IPS-20b (cell line): ENCODE measurements at regions not wholly inside any gene's neighbourhood (a gene's known extent, or its start where the extent isn't known, plus 50 kb on each side); places are given as distances from the start of the nearest gene placed in this dataset.

ENCODE experiments used
- H3K27ac ChIP-seq: one replicate; pipeline ENCODE4 v1.5.1; 2013; ENCODE audit warnings: low read length
- H3K27me3 ChIP-seq: 2 replicates; pipeline ENCODE4 v1.6.1; 2013; ENCODE audit warnings: mild to moderate bottlenecking, low read length, inconsistent platforms; ENCODE audit not compliant: insufficient read depth
- H3K36me3 ChIP-seq: 2 replicates; pipeline ENCODE4 v1.6.1; 2013; ENCODE audit warnings: low read depth, mild to moderate bottlenecking, inconsistent platforms, low read length, moderate library complexity; ENCODE audit not compliant: insufficient read depth
- H3K4me1 ChIP-seq: 2 replicates; pipeline ENCODE4 v1.6.1; 2013; ENCODE audit warnings: mild to moderate bottlenecking, control low read depth, inconsistent platforms, low read length, moderate library complexity; ENCODE audit not compliant: insufficient read depth
- H3K4me3 ChIP-seq: 2 replicates; pipeline ENCODE4 v1.5.1; 2013; ENCODE audit warnings: mild to moderate bottlenecking, low read length, inconsistent platforms
- H3K9ac ChIP-seq: 2 replicates; pipeline ENCODE4 v1.6.1; 2013; ENCODE audit warnings: low read depth, mild to moderate bottlenecking, inconsistent platforms, low read length, moderate library complexity
- H3K9me3 ChIP-seq: 2 replicates; pipeline ENCODE4 v1.6.1; 2013; ENCODE audit warnings: mild to moderate bottlenecking, low read depth, low read length, inconsistent platforms; ENCODE audit not compliant: insufficient read depth

DNA sequence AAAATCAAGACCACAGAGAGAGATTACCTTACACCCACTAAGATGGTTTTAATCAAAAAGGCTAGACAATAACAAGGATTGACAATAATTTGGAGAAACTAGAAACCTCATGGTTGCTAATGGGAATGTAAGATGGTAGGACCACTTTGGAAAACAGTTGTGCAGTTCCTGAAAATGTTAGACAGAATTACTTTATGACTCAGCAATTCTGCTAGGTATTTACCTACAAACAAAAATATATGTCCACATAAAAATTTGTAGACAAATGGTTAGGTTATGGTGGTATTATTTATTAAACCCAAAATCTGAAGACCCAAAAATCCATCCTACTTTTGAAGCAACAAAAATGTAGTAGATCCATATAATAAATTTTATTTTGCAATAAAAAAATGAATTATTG is 1027.0 kb upstream of the ADGRL3 start:
- Histone ChIP-seq H3K4me1 (no peaks in the 10 kb centered on the region), H3K36me3 (no peaks in the 10 kb centered on the region), H3K27ac (no peak overlapping the region), H3K27me3 (no peaks in the 10 kb centered on the region), H3K9ac (no peak overlapping the region), H3K9me3 (no peaks in the 10 kb centered on the region), H3K4me3 (no peak overlapping the region)

DNA sequence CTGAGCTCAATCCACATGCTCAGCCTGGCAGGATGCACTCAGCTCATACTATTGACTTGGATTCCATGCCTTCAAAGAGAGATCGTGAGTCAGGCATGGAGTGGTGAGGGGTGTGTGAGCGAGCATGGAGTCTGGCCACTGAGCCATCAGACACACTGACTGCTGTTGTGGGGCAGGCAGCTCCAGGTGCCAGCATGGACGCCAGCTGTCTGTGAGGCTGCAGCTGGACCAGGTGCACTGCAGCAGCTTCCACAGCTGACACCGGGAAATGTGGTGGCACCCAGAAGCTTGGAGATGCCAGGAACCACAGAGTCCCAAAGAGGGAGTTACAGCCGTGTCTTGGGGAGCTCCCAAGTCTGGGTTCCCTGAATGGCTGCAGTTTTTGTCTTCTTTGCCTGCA is 1026.4 kb upstream of the ADGRL3 start:
- Histone ChIP-seq H3K9me3 (no peaks in the 10 kb centered on the region), H3K4me3 (no peak overlapping the region), H3K27ac (no peak overlapping the region), H3K4me1 (no peaks in the 10 kb centered on the region), H3K36me3 (no peaks in the 10 kb centered on the region), H3K27me3 (no peaks in the 10 kb centered on the region), H3K9ac (no peak overlapping the region)

GRCh38 chr4:60175241-60175640 is 1024.9 kb upstream of the ADGRL3 start:
- Histone ChIP-seq H3K9me3 (no peaks in the 10 kb centered on the region), H3K27me3 (no peaks in the 10 kb centered on the region), H3K27ac (no peak overlapping the region), H3K9ac (no peak overlapping the region), H3K4me3 (no peak overlapping the region), H3K36me3 (no peaks in the 10 kb centered on the region), H3K4me1 (no peaks in the 10 kb centered on the region)

DNA sequence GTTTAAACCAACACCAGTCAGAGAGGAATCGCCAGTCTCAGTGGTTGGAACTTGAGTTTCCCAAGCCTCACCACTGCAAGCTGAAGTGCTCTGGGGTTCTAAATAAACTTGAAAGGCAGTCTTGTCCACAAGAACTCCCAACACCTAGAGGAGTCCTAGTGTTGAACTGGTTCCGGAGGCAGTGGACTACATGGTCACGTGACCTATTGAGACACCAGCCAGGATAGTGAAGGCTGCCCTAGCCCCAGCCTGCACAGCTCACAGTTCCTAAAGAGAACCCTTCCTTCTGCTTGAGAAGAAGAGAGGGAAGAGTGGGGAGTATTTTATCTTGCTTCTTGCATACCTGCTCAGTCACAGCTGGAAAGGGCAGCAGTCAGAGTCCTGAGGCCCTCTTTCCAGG is 1012.7 kb upstream of the ADGRL3 start:
- Histone ChIP-seq H3K4me3 (no peak overlapping the region), H3K27me3 (no peaks in the 10 kb centered on the region), H3K4me1 (no peaks in the 10 kb centered on the region)

GRCh38 chr4:60189286-60189685 is 1010.8 kb upstream of the ADGRL3 start:
- no peak overlapping the region for H3K27ac ChIP-seq
- H3K4me1 ChIP-seq, result no peaks in the 10 kb centered on the region
- no peak overlapping the region for H3K9ac ChIP-seq
- H3K4me3 ChIP-seq, result no peak overlapping the region
- peaks cover 5% of the 10 kb centered on the region; the same call in 1 of the 2 replicates for H3K9me3 ChIP-seq
- no peaks in the 10 kb centered on the region for H3K27me3 ChIP-seq
- H3K36me3 ChIP-seq, result no peaks in the 10 kb centered on the region

More for the DNA sequence above, 1012.7 kb upstream of the ADGRL3 start:
- Histone ChIP-seq H3K9me3 (peaks cover 5% of the 10 kb centered on the region; the same call in 1 of the 2 replicates), H3K36me3 (no peaks in the 10 kb centered on the region), H3K9ac (no peak overlapping the region), H3K27ac (no peak overlapping the region)

GRCh38 chr4:60194214-60194613 is 1005.9 kb upstream of the ADGRL3 start:
- Histone ChIP-seq H3K36me3 (no peaks in the 10 kb centered on the region), H3K27me3 (no peaks in the 10 kb centered on the region), H3K9ac (no peak overlapping the region)

GRCh38 chr4:60195256-60195655 is 1004.9 kb upstream of the ADGRL3 start:
- Histone ChIP-seq H3K4me3 (no peak overlapping the region), H3K36me3 (no peaks in the 10 kb centered on the region), H3K9ac (no peak overlapping the region), H3K27ac (no peak overlapping the region), H3K4me1 (no peaks in the 10 kb centered on the region), H3K27me3 (no peaks in the 10 kb centered on the region), H3K9me3 (peaks cover 5% of the 10 kb centered on the region; the same call in 1 of the 2 replicates)

More at GRCh38 chr4:60194214-60194613, 1005.9 kb upstream of the ADGRL3 start:
- H3K27ac ChIP-seq, result no peak overlapping the region
- H3K4me3 ChIP-seq, result no peak overlapping the region
- H3K9me3 ChIP-seq, result peaks cover 5% of the 10 kb centered on the region; the same call in 1 of the 2 replicates
- H3K4me1 ChIP-seq, result no peaks in the 10 kb centered on the region

GRCh38 chr4:60201052-60201673 is 999.0 kb upstream of the ADGRL3 start:
- H3K4me1 ChIP-seq, result no peaks in the 10 kb centered on the region
- no peak overlapping the region for H3K27ac ChIP-seq

DNA sequence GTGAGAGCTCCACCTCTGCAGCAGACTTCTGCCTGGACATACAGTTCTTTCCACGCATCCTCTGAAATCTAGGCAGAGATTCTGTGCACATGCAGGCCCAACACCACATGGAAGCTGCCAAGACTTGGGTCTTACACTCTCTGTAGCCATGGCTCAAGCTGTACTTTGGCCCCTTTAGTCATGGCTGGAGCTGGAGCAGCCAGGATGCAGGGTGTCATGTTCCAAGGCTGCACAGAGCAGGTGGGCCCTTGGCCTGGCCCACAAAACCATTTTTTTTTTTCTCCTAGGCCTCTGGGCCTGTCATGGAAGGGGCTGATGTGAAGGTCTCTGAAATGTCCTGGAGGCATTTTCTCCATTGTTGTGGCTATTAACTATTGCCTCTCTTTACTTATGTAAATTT is 990.5 kb upstream of the ADGRL3 start:
- Histone ChIP-seq H3K27ac (no peak overlapping the region), H3K4me3 (no peak overlapping the region), H3K9me3 (peaks cover 7% of the 10 kb centered on the region), H3K4me1 (no peaks in the 10 kb centered on the region), H3K36me3 (no peaks in the 10 kb centered on the region), H3K27me3 (no peaks in the 10 kb centered on the region), H3K9ac (no peak overlapping the region)

More at GRCh38 chr4:60201052-60201673, 999.0 kb upstream of the ADGRL3 start:
- H3K9ac ChIP-seq, result no peak overlapping the region
- H3K4me3 ChIP-seq, result no peak overlapping the region
- H3K27me3 ChIP-seq, result no peaks in the 10 kb centered on the region
- H3K36me3 ChIP-seq, result no peaks in the 10 kb centered on the region
- H3K9me3 ChIP-seq, result no peaks in the 10 kb centered on the region

DNA sequence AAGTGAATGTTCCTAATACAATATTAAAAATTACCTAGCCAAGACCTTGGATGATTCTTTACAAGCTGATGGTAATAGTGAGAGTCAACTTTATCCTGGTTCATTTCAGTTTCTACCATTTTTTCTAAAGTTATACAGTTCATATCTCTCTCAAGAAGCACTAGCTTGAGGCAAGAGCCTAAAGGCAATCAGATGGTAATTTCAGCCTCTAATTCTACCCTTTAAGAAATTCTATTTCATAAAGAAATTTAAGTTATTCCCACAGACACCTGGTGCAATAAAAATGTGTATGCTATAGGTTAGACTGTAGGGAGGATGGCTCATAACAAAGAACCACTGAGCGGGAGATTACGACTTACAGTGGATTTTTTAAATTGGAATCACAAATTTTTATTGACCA is 984.2 kb upstream of the ADGRL3 start:
- Histone ChIP-seq H3K27me3 (no peaks in the 10 kb centered on the region), H3K9me3 (no peaks in the 10 kb centered on the region), H3K36me3 (no peaks in the 10 kb centered on the region), H3K4me1 (no peaks in the 10 kb centered on the region), H3K4me3 (no peak overlapping the region), H3K27ac (no peak overlapping the region), H3K9ac (no peak overlapping the region)

DNA sequence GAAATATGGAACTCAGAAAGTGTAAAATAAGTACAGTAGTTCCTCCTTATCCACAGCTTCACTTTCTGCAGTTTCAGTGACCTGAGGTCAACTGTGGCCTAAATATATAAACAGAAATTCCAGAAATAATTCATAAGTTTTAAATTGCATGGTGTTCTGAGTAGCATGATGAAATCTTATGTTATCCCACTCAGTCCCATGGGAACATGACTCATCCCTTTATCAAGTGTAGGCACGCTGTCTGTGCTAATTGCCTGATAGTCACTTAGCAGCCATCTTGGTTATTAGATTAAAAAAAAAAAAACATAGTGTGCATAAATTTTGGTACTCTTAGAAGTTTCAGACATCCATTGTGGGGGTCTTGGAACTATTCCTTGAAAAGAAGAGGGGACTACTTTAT is 983.4 kb upstream of the ADGRL3 start:
- no peak overlapping the region for H3K4me3 ChIP-seq
- H3K9me3 ChIP-seq, result no peaks in the 10 kb centered on the region
- H3K4me1 ChIP-seq, result no peaks in the 10 kb centered on the region
- H3K27ac ChIP-seq, result no peak overlapping the region
- H3K9ac ChIP-seq, result no peak overlapping the region
- H3K27me3 ChIP-seq, result no peaks in the 10 kb centered on the region
- H3K36me3 ChIP-seq, result no peaks in the 10 kb centered on the region

DNA sequence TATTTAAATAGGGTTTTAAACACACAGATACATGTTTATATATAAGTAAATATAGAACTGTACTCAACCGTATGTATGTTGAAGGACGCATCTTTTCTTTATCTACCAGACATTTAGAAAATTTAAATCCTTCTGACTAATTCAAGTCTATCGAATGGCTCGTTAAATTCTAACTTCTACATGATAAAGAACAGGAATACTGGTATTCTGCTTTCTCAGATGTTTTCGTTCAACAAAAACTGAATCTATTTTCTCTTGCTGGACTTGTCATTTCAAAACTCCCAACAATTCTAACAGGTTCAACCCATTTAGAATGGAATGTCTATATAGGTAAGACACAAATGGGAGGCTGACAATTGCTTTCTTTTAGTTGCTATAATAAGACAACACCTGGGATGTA is 978.3 kb upstream of the ADGRL3 start:
- Histone ChIP-seq H3K4me3 (no peak overlapping the region), H3K9ac (no peak overlapping the region), H3K36me3 (no peaks in the 10 kb centered on the region), H3K27ac (no peak overlapping the region), H3K27me3 (no peaks in the 10 kb centered on the region), H3K9me3 (no peaks in the 10 kb centered on the region), H3K4me1 (no peaks in the 10 kb centered on the region)
